Thyroid gland (tissue), 4 donors: ENCODE measurements at regions not wholly inside any gene's neighbourhood (a gene's known extent, or its start where the extent isn't known, plus 50 kb on each side); places are given as distances from the start of the nearest gene placed in this dataset.

Experiments used
- POLR2A ChIP-seq, 2 donors: fragments of 450-650 bp; IDR thresholded peaks; one replicate each; pipeline ENCODE4 v1.6.1; 2017; ENCODE audit warnings: antibody characterized with exemption in 2 of 2, mild to moderate bottlenecking in 2 of 2, moderate library complexity in 1 of 2
- TF ChIP-seq, protein P1 (sequence below), 6 experiments: fragments of 200-600 bp in 3 of 6; fragments of 450-650 bp in 3 of 6; sonication (generic) in 3 of 6; IDR thresholded peaks; one replicate each; pipeline ENCODE4 v1.5.1; 2016 to 2019; ENCODE audit warnings: antibody characterized with exemption in 6 of 6, mild to moderate bottlenecking in 2 of 6, inconsistent platforms in 1 of 6, moderate library complexity in 1 of 6

DNA sequence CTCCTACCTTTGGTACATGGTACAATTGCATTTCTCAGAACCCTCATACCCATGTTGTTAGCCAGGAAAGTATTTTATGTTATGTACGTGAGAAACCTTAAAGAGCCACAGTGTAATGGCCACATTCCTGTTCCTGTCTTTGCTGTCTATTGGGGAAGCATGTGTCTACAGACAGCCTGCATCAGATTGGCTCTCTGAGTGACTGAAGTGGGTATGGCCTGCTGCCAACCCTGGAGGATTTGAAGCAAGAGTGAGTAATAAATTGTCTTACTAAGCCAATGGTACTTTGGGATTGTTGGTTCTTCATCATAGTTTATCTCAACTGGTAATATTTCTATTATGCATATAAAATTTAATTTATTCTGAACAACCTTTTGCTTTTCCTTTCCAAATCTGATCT lies 574.1 kb downstream of the LMO7 start:
- TF ChIP-seq, protein P1, sequence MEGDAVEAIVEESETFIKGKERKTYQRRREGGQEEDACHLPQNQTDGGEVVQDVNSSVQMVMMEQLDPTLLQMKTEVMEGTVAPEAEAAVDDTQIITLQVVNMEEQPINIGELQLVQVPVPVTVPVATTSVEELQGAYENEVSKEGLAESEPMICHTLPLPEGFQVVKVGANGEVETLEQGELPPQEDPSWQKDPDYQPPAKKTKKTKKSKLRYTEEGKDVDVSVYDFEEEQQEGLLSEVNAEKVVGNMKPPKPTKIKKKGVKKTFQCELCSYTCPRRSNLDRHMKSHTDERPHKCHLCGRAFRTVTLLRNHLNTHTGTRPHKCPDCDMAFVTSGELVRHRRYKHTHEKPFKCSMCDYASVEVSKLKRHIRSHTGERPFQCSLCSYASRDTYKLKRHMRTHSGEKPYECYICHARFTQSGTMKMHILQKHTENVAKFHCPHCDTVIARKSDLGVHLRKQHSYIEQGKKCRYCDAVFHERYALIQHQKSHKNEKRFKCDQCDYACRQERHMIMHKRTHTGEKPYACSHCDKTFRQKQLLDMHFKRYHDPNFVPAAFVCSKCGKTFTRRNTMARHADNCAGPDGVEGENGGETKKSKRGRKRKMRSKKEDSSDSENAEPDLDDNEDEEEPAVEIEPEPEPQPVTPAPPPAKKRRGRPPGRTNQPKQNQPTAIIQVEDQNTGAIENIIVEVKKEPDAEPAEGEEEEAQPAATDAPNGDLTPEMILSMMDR (IDR thresholded peaks at IDR 0.05), result no peak
- no peak for TF ChIP-seq POLR2A (IDR thresholded peaks at IDR 0.05)
